ENCODE measurements at regions not wholly inside any gene's neighbourhood (a gene's known extent, or its start where the extent isn't known, plus 50 kb on each side); places are given as distances from the start of the nearest gene placed in this dataset.

- TF ChIP-seq CTCF (IDR thresholded peaks at IDR 0.05; ENCODE audit: insufficient read depth, low read length, severe bottlenecking) = no peak
- no peak overlapping the region for H3K4me3 ChIP-seq (ENCODE audit: low read depth, low read length)
- no peaks in the 10 kb centered on the region for H3K36me3 ChIP-seq (ENCODE audit: control insufficient read depth, insufficient read depth, low read length)
- FAIRE-seq = no peak
- no peak for DNase-seq (ENCODE audit: low read depth)
- no peaks in the 10 kb centered on the region for H3K27me3 ChIP-seq (ENCODE audit: control insufficient read depth, insufficient read depth, low read length)
Observed at GRCh38 chr13:68375004-68375403, 1144.9 kb upstream of the PCDH9 start.

GRCh38 chr13:68369739-68370138 is 1139.6 kb upstream of the PCDH9 start:
- H3K27me3 ChIP-seq (ENCODE audit: control insufficient read depth, insufficient read depth, low read length) = no peaks in the 10 kb centered on the region
- FAIRE-seq (no peak), DNase-seq (ENCODE audit: low read depth) (peak; percentile 10)
- TF ChIP-seq CTCF (IDR thresholded peaks at IDR 0.05; ENCODE audit: insufficient read depth, low read length, severe bottlenecking) = no peak
- H3K4me3 ChIP-seq (ENCODE audit: low read depth, low read length) = no peak overlapping the region
- no peaks in the 10 kb centered on the region for H3K36me3 ChIP-seq (ENCODE audit: control insufficient read depth, insufficient read depth, low read length)

GRCh38 chr13:68368922-68369321 is 1138.8 kb upstream of the PCDH9 start:
- FAIRE-seq (no peak), DNase-seq (ENCODE audit: low read depth) (no peak)
- H3K4me3 ChIP-seq (ENCODE audit: low read depth, low read length) = no peak overlapping the region
- H3K27me3 ChIP-seq (ENCODE audit: control insufficient read depth, insufficient read depth, low read length) = no peaks in the 10 kb centered on the region
- TF ChIP-seq CTCF (IDR thresholded peaks at IDR 0.05; ENCODE audit: insufficient read depth, low read length, severe bottlenecking) = no peak
- H3K36me3 ChIP-seq (ENCODE audit: control insufficient read depth, insufficient read depth, low read length) = no peaks in the 10 kb centered on the region

GRCh38 chr13:68359105-68359504 is 1129.0 kb upstream of the PCDH9 start:
- no peak for FAIRE-seq
- no peak for DNase-seq (ENCODE audit: low read depth)
- no peaks in the 10 kb centered on the region for H3K36me3 ChIP-seq (ENCODE audit: control insufficient read depth, insufficient read depth, low read length)
- no peaks in the 10 kb centered on the region for H3K27me3 ChIP-seq (ENCODE audit: control insufficient read depth, insufficient read depth, low read length)
- H3K4me3 ChIP-seq (ENCODE audit: low read depth, low read length) = no peak overlapping the region
- TF ChIP-seq CTCF (IDR thresholded peaks at IDR 0.05; ENCODE audit: insufficient read depth, low read length, severe bottlenecking) = no peak

- DNase-seq (ENCODE audit: low read depth) (no peak), FAIRE-seq (no peak)
Observed at GRCh38 chr13:68358294-68358705, 1128.2 kb upstream of the PCDH9 start.

More at GRCh38 chr13:68358294-68358705, 1128.2 kb upstream of the PCDH9 start:
- no peak for TF ChIP-seq CTCF (IDR thresholded peaks at IDR 0.05; ENCODE audit: insufficient read depth, low read length, severe bottlenecking)
- Histone ChIP-seq H3K4me3 (ENCODE audit: low read depth, low read length) (no peak overlapping the region), H3K27me3 (ENCODE audit: control insufficient read depth, insufficient read depth, low read length) (no peaks in the 10 kb centered on the region), H3K36me3 (ENCODE audit: control insufficient read depth, insufficient read depth, low read length) (no peaks in the 10 kb centered on the region)
